Dedifferentiated amniotic fluid mesenchymal stem cell (primary cell): ENCODE measurements at regions not wholly inside any gene's neighbourhood (a gene's known extent, or its start where the extent isn't known, plus 50 kb on each side); places are given as distances from the start of the nearest gene placed in this dataset.
"Not testable (repeated sequence)": the region's sequence is repeated elsewhere in the genome, so short reads cannot be mapped to it uniquely, and the experiment has no call there.

Experiments used
- DNase-seq: peaks from one replicate; pipeline ENCODE4 v3.0.0-alpha.2; 2016; ENCODE audit errors: extremely low spot score

DNA sequence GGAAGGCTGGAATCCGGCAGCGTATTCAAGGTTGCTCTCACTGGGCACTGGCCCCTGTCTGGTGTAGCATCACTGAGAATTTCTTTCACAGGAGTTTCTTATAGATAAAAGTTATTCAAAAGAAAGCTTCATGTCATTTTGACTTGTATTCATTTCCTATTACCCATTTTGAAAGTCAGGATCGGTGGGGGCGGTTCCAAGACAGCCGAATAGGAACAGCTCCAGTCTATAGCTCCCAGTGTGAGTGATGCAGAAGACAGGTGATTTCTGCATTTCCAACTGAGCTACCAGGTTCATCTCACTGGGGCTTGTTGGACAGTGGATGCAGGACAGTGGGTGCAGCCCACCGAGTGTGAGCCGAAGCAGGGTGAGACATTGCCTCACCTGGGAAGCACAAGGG, 51.5 kb upstream of the CDC42EP3 start:
- not testable (repeated sequence) for DNase-seq

DNA sequence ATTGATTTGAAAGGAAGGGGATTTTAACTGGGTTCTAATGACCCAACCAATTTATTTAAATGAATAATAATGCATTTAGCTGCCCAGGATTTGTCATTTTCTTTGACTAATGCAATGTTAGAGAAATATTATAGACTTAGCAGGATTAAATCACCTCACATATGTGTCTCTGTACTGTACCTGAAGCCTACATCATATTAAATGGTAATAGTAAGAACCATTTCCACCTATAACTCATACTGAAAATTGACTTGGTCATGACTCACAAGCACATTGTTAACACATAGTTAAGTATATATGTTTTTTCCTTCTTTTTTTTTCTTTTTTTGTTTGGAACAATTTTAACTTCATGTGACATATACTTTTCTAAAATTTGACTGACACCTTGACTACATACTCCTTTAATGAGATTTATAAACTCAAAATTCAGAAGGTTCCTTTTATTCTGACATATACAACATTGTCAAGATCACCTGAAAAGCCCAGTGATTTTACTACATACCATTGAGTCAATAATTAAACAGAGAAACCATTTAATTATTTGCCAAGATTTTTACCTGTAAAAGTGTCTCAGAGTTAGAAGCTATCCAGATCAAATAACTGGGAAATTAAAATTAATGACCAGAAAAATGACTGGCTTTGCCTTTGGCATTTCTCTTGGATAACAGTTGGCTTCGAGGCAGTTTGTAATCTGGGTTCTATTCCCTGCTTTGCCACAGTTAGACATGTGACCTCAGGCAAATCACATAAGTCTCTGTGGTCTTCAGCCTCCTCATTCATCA, 58.8 kb upstream of the CDC42EP3 start:
- no peak for DNase-seq

DNA sequence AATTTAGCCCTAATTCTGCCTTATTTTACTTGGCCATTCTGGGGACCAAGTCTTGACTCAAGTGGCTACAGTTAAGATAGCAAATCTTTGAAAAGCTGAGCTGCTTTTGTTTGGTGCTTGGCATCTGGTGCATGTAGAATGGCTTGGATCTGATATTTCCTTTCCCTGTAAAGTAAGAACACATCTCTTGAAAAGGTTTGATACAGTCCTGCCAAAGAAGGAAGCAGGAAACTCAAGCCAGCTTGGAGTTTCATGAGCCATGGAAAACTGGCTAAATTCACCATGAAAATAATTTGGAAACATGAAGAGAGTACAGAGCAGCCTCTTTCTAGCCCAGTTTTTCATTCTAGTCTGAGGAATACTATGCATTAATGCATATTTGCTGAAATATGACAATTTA, 61.0 kb upstream of the CDC42EP3 start:
- DNase-seq, result not testable (repeated sequence)

DNA sequence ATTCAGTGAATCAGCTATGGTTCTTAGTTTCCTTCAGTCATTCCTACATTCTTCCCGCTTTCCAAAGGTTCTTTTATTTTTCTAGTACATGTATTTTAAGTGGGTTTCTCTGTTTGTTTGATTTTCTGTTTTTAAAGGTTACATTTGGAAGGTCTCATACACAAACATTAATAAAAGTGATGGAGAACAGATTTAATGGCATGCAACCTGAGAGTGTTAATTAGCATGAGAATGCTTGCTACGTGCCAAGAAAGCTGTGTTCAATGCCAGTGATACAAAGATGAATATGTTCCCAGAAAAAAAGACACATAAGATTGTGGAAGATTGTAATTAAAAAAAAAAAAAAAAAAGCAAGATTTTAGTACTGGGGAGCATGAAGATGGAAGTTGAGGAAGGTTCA, 61.8 kb upstream of the CDC42EP3 start:
- no peak for DNase-seq

DNA sequence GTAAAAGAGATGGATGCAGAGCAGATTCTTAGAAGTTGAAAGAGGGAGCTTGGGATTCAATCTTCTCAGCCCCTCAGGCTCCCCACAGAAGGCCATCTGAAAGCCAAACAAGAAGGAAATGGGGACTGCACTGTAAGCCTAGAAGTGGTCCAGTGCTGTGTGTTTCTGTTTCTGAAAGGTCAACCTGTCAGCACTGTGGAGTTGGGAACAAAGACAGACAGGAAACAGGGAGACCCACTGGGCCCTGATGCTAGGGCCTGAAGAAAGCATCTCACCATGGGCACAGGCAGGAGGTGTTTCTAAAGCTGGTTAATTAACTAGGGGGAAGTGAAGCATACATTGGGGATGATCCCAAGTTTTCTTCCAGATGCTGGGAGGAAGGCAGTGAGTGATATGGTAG, 62.5 kb upstream of the CDC42EP3 start:
- not testable (repeated sequence) for DNase-seq

DNA sequence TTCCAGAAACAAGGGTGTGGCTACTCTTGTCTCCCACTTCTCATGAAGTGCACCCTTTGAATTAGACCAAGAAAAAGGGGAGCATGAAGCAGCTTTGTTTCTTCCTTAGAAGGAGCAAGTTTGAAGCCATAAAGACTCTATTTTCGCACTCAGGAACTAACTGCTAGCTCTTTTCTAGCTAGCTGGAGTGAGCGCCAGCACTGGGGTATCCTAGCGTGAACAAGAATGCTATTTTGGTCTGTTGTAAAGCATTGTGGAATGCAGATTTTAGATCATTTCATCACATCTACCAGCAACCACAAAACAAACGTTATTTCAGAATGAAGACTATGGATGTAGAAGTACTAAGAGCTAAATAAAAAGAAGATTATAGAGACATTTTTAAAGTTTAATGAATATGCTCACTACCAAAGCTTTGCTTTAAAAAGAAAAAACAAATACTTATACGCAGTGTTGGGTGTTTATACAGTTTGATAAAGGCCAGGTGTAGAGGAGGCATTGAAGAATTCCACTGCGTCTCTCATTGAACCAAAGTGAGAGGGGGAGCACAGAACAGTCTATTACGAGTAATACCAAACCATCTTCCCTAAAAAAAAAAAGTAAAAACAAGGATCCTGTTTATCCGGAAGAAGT, 63.6 kb upstream of the CDC42EP3 start:
- DNase-seq, result peak; percentile 76

DNA sequence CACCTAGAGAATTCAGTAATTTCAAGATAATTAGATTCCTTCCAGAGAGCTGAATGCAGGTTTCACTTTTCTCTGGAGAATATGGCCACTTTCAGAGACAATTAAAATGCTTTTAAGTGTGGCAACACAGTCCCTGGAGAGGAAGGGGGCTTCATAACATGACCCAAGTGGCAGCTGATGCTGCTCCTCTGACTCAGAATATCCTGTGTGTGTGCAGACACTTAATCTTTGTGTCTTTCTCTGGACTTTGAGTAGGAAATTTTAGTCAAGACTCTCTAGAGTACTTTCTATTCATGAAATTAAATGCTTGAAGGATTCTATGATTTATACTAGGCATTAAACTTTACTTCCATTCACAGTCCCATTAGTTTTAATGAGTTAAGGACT, 64.1 kb upstream of the CDC42EP3 start:
- DNase-seq, result peak; percentile 25

DNA sequence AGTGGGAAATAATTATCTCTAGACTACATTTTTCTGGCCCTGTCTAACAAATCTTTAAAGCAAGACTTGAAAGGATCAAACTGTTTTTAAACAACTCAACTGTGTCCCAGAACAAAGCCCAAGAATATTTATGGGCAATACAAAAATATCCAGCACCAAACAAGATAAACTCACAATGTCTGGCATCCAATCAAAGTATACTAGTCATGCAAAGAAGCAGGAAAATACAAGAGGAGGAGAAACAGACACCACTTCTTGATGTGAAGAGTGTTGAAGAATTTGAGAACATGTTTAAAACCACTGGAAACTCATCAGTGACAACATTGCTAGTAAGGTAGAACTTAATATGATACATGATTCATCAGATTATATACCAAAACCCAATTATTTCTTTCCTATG, 66.1 kb upstream of the CDC42EP3 start:
- peak; percentile 35 for DNase-seq

DNA sequence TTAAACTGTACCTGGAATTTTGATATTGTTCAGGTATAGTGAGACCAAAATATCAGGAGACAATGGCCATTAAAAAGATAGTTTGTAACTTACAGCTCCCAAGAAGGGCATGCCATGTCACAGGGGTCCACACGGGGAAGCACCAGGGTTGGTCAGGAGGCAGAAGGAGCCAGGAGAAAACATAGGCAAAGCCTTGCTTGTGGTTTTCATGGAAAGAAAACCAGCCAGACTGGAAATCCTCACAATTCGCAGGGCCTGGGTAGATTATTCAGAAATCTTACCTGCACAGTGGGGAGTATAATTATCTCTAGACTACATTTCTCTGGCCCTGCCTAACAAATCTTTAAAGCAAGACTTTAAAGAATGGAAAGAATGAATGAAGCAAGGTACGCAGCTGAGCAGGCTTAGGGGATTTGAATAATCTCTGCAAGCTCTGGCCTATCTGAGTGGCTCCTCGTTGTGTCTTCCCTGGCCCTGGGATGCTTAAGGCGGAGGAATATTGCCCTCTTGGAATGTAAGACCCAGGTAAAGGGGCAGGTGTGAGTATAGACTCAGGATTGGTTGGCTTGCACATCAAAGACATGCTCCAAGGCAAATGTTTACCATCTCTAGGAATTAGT, 66.9 kb upstream of the CDC42EP3 start:
- no peak for DNase-seq

DNA sequence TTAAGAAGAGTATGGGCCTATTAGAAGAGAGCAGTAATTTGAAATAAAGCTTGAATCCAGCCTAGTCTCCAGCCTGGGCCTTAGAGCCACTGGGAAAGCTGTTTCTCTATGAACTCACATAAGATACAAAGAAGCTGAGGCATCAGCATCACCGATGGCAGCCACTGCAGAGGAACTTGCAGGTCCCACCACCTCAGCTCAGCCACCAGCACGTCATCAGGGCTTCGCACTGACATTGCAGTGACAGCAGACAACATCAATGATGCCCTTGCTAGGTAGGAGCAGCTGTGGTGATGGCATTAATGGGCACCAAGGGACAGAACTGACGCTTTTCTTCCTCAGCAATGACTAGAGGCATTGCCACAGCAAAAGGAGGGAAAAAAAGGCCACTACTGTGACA, 67.7 kb upstream of the CDC42EP3 start:
- DNase-seq, result no peak

DNA sequence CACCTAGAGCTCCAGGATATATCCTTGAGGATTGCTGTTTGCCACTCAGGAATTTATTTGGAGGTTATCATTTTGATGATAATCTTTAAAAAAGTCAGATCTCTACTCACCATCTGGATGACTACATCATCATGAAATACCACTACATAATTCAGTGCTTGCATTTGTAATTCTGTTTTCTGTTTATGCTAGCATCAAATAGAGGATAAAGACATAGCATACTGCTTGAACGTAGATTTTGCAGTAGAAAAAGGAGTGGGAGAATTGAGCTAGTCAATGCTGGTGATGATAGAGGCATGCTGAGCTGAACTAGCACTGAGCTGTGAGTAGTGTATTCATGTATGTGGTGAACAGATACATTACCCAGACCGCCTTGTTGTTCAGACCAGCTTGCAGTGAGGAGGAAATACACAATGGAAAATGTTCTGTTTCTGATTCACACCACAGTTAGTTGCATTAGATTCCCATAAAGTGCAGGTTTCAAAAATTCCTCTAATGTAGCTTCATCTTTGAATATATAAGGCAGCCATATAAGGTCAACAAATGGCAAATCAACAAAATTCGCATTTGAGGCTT, 68.8 kb upstream of the CDC42EP3 start:
- DNase-seq, result peak; percentile 33

DNA sequence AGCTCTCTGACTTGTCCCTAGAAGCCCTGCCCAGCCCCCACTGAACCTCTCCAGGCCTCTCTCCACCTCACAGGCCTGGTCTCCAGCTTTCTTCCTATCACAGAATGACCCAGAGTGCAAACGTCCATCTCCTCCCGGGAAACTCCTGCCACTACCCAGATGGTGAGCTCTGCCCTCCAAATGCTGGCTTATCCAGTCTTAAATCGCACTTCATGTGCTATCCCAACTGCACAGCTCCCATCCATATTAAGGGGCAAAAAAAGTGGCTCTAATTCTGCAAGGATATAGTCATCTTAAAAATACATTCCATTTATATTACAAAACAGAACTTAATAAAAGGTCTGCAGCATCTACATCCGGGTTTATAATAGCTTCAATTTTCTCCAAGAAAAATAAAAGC, 70.8 kb upstream of the CDC42EP3 start:
- DNase-seq, result no peak

DNA sequence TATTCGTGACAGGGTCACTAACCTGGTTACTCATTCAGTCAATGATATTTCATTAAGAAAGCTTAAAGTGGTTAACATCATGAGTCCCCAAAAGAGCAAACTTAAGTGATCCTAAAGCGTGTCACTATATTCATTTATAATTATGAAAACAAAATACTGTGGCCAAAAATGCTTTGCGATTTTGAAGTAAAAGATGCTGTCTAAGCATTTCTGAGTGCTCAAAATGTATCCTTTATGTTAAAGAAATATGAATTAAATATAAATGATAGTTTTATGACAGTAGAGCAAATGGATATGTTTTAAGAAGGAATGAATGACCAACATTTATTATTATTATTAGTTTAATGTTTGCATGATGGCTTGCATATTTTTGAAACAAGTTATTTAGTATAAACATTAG, 72.6 kb upstream of the CDC42EP3 start:
- no peak for DNase-seq

DNA sequence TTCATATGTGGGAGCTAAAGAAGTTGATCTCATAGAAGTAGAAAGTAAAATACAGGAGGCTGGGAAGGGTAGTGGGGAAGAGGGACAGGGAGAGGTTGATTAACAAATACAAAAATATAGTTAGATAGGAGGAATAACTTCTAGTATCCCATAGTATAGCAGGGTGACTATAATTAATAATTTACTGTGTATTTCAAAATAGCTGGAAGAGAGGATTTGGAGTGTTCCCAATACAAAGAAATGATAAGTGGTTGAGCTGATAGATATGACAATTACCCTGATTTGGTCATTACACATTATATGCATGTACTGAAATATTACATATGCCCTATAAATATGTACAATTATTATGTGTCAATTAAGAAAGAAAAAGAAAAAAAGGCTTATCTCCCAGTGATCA, 73.5 kb upstream of the CDC42EP3 start:
- not testable (repeated sequence) for DNase-seq

DNA sequence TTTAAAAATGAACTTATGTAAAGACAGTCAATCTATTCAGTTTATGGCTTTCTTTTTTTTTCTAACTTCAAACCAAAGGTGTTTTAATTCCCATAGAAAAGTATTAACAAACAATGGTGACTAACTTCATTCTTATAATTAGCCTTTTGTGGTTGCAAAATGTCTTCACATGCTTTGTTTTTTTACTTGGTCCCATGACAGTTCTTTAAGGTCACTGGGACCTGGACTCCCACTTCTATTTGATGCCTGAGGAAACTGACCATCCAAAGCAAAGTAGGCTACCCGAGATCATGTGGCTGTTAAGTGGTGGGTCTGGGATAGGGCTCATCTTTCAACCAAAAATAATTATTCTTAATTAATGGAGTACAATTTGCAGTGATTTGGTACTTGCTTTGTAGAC, 74.6 kb upstream of the CDC42EP3 start:
- not testable (repeated sequence) for DNase-seq

DNA sequence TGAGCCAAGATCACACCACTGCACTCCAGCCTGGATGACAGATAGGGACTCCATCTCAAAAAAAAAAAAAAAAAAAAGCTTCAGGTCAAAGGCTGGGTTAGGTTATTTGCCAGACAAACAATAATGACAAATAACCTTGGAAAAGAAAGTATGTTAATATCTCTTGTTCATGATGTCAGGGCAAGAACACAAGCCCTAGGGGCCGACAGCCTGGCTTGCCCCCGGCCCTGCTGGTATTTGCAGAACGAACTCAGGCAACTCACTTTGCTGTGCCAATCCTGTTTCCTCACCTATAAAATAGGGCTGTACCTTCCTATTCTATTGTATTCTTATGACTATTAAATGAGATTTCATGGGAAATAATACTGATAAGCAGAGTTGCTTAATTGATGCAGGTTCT, 75.4 kb upstream of the CDC42EP3 start:
- no peak for DNase-seq

DNA sequence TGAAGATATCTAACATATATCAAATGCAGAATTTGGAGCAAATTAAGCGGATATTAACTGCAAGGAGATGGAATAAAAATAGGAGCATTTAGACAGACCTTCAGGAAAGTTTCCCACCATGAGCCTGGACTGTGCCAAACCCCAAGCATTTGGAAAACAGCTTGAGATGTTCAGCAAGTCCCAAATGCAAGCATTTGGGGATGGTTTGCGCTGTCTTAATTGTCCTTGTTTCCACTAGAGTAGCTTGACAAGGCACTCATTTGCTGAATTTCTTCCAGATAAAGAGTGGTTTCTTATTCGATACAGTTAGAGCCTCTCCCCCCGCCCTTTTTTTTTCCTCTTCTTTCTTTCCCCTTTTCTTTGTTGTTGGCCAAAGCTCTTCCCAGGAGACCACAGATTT, 77.1 kb upstream of the CDC42EP3 start:
- no peak for DNase-seq

DNA sequence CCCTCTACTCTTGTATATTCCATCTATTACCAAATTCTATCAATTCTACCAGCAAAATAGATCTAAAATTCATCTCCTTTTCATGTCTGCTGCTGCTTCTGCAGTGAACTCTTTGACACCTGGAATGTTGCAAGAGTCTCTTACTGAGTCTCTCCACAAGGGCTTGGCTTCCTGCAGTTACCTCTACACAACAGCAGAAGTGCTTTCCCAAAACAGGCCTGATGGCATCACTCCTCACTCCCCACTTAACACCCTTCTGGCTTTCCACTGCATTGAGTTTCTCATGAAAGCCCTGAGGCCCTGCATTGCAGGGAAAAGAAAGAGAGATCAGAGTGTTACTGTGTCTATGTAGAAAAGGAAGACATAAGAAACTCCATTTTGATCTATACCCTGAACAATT, 78.8 kb upstream of the CDC42EP3 start:
- DNase-seq, result not testable (repeated sequence)

DNA sequence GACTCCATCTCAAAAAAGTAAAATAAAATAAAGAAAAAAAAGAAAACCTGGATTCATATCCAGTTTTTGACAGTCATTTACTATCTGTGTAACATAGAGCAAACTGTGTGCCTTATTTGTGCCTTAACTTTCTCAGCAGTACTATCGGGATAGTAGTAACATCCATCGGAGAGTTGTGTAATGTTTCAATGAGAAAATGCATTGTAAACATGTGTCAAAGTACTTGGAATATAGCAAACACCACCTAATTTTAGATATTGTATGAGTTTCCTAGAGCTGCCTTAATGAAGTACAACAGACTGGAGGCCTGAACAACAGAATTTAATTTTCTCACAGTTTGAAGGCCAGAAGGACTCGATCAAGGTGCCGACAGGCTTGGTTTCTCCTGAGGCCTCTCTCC, 81.3 kb upstream of the CDC42EP3 start:
- DNase-seq, result no peak

DNA sequence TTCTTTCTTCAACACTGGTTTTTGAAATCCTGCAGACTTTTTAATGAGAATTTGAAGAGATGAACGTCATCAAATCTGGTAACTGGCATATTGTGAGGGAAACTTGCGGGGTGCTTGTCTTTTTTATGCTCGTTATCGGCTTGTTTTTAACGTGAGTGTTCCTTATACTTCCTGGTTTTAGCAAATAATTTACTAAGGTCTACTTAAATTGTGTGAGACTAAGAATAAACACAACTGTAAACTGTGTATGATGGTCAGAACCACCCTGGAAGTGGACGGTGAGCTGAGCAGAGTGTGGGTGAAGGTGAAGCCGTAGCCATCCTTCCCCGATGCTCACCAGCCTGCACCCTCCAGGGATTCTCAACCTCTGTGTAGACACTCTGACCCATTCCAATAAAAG, 82.3 kb upstream of the CDC42EP3 start:
- no peak for DNase-seq

DNA sequence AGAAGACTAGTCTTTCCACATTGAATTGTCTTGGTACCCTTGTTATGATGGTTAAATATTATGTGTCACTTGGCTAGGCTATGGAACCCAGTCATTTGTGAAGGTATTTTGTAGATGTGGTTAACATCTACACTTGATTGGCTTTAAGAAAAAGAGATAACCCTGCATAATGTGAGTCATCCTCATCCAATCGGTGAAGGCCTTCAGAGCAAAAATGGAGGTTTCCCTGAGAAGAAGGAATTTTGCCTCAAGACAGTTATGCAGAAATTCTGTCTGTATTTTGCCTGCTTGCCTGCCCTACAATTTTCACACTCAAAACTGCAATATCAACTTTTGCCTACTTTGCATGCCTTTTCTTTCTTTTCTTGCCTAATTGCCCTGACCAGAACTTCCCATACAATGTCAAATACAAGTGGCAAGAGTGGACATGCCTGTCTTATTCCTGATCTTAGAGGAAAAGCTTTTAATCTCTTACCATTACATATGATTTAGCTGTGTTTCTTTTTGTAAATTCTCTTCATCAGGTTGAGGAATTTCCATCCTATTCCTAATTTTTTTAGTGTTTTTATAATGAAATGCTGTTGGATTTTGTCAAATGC, 84.6 kb upstream of the CDC42EP3 start:
- not testable (repeated sequence) for DNase-seq

DNA sequence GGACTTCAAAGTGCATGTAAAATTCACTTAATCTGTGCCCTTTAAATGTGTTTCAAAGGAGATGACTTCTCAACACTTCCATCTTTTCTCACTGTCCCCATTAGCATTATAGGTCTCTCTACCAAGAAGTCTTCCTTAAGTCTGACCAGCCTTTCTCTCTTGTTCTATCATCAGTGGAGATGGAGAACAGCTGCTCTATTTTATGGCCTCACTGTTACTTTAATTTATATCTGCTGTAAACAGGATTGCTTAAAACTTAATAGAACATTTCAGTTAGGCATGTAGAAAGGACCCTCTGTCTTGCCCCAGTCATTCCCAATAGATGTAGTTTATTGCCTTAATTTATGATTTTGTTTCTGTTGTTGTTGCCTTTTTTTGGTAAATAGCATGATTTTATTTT, 86.0 kb upstream of the CDC42EP3 start:
- not testable (repeated sequence) for DNase-seq
